Ovary (tissue), 7 donors: ENCODE measurements at regions not wholly inside any gene's neighbourhood (a gene's known extent, or its start where the extent isn't known, plus 50 kb on each side); places are given as distances from the start of the nearest gene placed in this dataset.

Experiments
- DNase-seq, 5 donors: peaks; one replicate each; pipeline ENCODE4 v3.0.0-alpha.2; 2019 to 2020
- H3K27ac ChIP-seq, 2 donors: fragments of 200-600 bp; one replicate each; pipeline versions ENCODE4 v1.5.1 to v1.8.0; 2019 to 2022
- H3K27me3 ChIP-seq: fragments of 200-600 bp; one replicate; pipeline ENCODE4 v1.8.0; 2022
- H3K36me3 ChIP-seq: fragments of 200-600 bp; sonication (generic); one replicate; pipeline ENCODE4 v1.5.1; 2019
- H3K4me1 ChIP-seq: one replicate; pipeline ENCODE4 v1.8.1; 2013; ENCODE audit warnings: mild to moderate bottlenecking, moderate library complexity; ENCODE audit not compliant: insufficient read depth
- H3K4me3 ChIP-seq: fragments of 200-600 bp; sonication (generic); one replicate; pipeline ENCODE4 v1.5.1; 2017
- H3K9me3 ChIP-seq, 2 donors: fragments of 200-600 bp in 1 of 2; sonication (generic) in 1 of 2; one replicate each; pipeline versions ENCODE4 v1.5.1 to v1.8.1; 2013 to 2019; ENCODE audit warnings: mild to moderate bottlenecking in 1 of 2, moderate library complexity in 1 of 2
- EP300 ChIP-seq: sonication (generic); formaldehyde crosslinking; IDR thresholded peaks from one replicate; pipeline ENCODE4 v1.6.1; 2017; ENCODE audit warnings: antibody characterized with exemption
- POLR2A ChIP-seq: fragments of 450-650 bp; IDR thresholded peaks from one replicate; pipeline ENCODE4 v1.6.1; 2017; ENCODE audit warnings: antibody characterized with exemption, mild to moderate bottlenecking, moderate library complexity
- WGBS, 3 donors: extraction: QIAGEN DNeasy Blood & Tissue Kit in 1 of 3; methylation state at CpG; one replicate each; pipeline versions ENCODE4 v1.1.5 to v1.1.7; 2013 to 2017; 5-methylcytosine and 5-hydroxymethylcytosine counted together
- intact Hi-C, 4 donors: fragments of 100-400 bp; cut with DNase I; formaldehyde crosslinking; loops; one replicate each; pipeline versions ENCODE4 v1.11.0 to v1.15.1; 2022 to 2023
- TF ChIP-seq, protein P1 (sequence below), 3 donors: fragments of 450-650 bp in 2 of 3; fragments of 200-600 bp in 1 of 3; IDR thresholded peaks; one replicate each; pipeline versions ENCODE4 v1.5.1 to v1.8.0; 2016 to 2022; ENCODE audit warnings: antibody characterized with exemption in 3 of 3, mild to moderate bottlenecking in 1 of 3
- donor health status: DM: no; HTN: no; CAD: no; lungs with moderate emphysema.
- donor health status: DM: no; HTN: no; CAD: no.
- donor health status: Bipolar disorder and iron deficiency.
- donor health status: DM: no; HTN: no; CAD: no.
- donor health status: DM: yes; HTN: yes; CAD: no.

DNA sequence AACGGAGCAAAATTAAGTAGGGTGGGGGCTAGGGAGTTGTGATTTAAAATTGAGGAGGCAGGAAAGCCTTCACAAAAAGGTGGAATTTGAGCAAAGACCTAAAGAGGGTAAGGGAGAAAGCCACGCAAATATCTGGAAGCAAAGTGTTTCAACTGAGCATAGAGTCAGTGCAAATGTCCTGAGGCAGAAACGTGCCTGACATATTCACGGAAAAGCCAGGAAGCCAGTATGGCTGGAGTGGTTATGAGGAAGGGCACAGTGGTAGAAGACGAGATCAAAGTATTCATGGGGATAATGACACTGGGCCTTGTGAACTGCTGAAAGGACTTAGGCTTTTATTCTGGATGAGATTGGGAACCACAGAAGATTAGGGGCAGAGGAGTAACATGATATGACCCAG is 268.4 kb downstream of the MAN2A1 start:
- intact Hi-C loops, result no loop called here
- 88 to 95% (median 95%) methylated on average over 5 of the region's 5 CpGs for WGBS, 3 donors

DNA sequence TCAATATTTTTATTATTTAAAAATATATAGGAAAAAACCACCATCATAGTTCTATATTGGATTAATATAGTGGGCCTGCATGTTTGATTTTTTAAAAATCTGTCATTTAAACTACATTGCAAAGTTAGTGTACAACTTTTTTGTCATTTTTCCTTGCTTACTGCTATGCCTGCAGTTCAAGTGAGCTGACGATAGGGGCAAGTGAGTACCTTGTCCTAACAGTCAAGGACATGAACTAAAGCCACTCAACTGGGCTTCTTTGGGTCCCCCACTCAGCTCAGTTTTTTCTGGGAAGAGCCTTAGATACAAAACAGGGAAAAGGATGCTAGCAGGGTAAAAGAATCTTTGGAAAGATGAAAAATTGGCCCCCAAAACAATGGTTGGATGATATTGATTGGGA is 269.9 kb downstream of the MAN2A1 start:
- no peak for TF ChIP-seq EP300
- TF ChIP-seq, protein P1, sequence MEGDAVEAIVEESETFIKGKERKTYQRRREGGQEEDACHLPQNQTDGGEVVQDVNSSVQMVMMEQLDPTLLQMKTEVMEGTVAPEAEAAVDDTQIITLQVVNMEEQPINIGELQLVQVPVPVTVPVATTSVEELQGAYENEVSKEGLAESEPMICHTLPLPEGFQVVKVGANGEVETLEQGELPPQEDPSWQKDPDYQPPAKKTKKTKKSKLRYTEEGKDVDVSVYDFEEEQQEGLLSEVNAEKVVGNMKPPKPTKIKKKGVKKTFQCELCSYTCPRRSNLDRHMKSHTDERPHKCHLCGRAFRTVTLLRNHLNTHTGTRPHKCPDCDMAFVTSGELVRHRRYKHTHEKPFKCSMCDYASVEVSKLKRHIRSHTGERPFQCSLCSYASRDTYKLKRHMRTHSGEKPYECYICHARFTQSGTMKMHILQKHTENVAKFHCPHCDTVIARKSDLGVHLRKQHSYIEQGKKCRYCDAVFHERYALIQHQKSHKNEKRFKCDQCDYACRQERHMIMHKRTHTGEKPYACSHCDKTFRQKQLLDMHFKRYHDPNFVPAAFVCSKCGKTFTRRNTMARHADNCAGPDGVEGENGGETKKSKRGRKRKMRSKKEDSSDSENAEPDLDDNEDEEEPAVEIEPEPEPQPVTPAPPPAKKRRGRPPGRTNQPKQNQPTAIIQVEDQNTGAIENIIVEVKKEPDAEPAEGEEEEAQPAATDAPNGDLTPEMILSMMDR (IDR thresholded peaks at IDR 0.05), result no peak
- no peak for TF ChIP-seq POLR2A
- no peaks in the 10 kb centered on the region for H3K36me3 ChIP-seq
- intact Hi-C loops, result no loop called here
- H3K9me3 ChIP-seq, result no peaks in the 10 kb centered on the region
- no peaks in the 10 kb centered on the region for H3K27me3 ChIP-seq
- DNase-seq, result no peak
- no peaks in the 10 kb centered on the region for H3K4me1 ChIP-seq
- 59 to 74% (median 74%) methylated on average over 1 of the region's 1 CpG for WGBS, 3 donors
- H3K4me3 ChIP-seq, result no peak overlapping the region
- H3K27ac ChIP-seq, result no peak overlapping the region

More for the DNA sequence above, 268.4 kb downstream of the MAN2A1 start:
- H3K27ac ChIP-seq, result no peak overlapping the region
- no peaks in the 10 kb centered on the region for H3K36me3 ChIP-seq
- H3K4me3 ChIP-seq, result no peak overlapping the region
- TF ChIP-seq EP300 (no peak), POLR2A (no peak)
- TF ChIP-seq, protein P1 (IDR thresholded peaks at IDR 0.05), result no peak
- H3K27me3 ChIP-seq, result no peaks in the 10 kb centered on the region
- no peaks in the 10 kb centered on the region for H3K9me3 ChIP-seq
- no peaks in the 10 kb centered on the region for H3K4me1 ChIP-seq
- no peak for DNase-seq

DNA sequence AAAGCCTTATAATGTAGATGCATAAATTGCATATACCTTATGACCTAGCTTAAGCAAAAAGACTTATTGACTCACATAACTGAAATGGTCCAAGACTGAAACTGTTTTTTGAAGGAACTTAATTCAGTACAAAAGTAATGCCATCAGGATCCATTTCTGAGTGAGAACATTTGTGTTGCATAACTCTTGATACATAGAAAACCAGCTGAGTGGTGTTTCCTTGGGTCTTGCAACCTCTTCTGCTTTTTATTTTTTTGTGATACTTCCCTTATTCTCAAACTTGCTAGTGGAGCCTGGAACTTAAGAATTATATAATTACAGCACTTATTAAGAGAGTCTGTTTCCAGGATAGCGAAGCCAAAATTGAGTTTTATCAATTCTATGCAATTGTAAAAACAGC is 272.0 kb downstream of the MAN2A1 start:
- H3K27ac ChIP-seq, result no peak overlapping the region
- H3K27me3 ChIP-seq, result no peaks in the 10 kb centered on the region
- H3K36me3 ChIP-seq, result no peaks in the 10 kb centered on the region
- H3K4me3 ChIP-seq, result no peak overlapping the region
- no peak for TF ChIP-seq EP300
- TF ChIP-seq POLR2A, result no peak
- TF ChIP-seq, protein P1 (IDR thresholded peaks at IDR 0.05), result no peak
- no peak for DNase-seq
- intact Hi-C loops, result no loop called here
- WGBS, 3 donors, result 92 to 99% (median 95%) methylated on average over 1 of the region's 1 CpG
- no peaks in the 10 kb centered on the region for H3K9me3 ChIP-seq
- H3K4me1 ChIP-seq, result no peaks in the 10 kb centered on the region

DNA sequence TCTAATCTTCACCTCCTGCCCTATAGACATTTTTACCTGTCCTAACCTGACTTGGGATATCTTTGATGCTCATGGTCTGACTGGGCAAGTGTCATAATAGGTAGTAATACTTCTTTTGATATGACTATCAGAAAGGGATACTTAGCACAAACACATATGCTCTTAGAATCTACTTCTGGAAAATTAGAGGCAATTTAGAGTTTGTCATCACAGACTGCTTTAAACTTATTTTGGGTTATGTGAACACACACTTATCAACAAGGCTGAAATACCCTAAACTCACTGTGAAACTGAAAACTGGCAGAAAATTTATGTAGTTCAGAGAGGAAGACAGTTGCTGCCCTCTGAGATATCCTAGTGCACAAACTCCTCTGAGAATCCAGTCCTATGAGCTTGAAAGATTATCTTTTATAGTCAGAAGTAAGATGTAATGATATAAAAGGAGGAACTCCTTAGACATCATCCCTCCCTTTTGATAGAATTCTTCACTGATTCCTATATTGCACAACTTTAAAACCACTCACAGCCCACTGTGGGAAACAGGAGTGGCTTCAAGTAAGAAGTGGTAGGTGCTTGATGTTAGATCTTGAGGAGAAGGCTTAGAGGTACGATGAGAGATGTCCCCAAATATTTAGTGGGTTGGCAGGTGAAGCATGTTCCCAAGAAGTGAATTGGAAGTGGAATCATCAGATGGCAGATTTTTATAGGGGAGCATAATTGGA is 273.3 kb downstream of the MAN2A1 start:
- H3K36me3 ChIP-seq, result no peaks in the 10 kb centered on the region
- no peaks in the 10 kb centered on the region for H3K9me3 ChIP-seq
- H3K27ac ChIP-seq, result no peak overlapping the region
- no peak for TF ChIP-seq EP300
- TF ChIP-seq, protein P1 (IDR thresholded peaks at IDR 0.05), result no peak
- TF ChIP-seq POLR2A, result no peak
- no peaks in the 10 kb centered on the region for H3K27me3 ChIP-seq
- 36 to 87% (median 84%) methylated on average over 1 of the region's 1 CpG for WGBS, 3 donors
- no peaks in the 10 kb centered on the region for H3K4me1 ChIP-seq
- intact Hi-C loops, result no loop called here
- no peak for DNase-seq
- no peak overlapping the region for H3K4me3 ChIP-seq
